H1 (cell line): ENCODE measurements at regions not wholly inside any gene's neighbourhood (a gene's known extent, or its start where the extent isn't known, plus 50 kb on each side); places are given as distances from the start of the nearest gene placed in this dataset.
"Not testable (repeated sequence)": the region's sequence is repeated elsewhere in the genome, so short reads cannot be mapped to it uniquely, and the experiment has no call there.

Experiments
- CTCF ChIA-PET: fragments of 300-600 bp; sonication (Branson Sonifier 250); formaldehyde crosslinking; loops from one replicate; lab custom pipeline; 2021; ENCODE audit not compliant: partially characterized antibody; lab: Charles Lee
- POLR2A ChIA-PET: fragments of 300-600 bp; sonication (Branson Sonifier 250); formaldehyde crosslinking; loops from one replicate; lab custom pipeline; 2021; ENCODE audit warnings: inconsistent platforms; ENCODE audit not compliant: partially characterized antibody; lab: Charles Lee
- DNase-seq, 2 experiments: peaks; one replicate each; pipeline versions ENCODE4 v3.0.0 to v3.0.0-alpha.2; 2010 to 2022; ENCODE audit warnings: low spot score in 2 of 2, low read depth in 1 of 2, mixed read lengths in 1 of 2
- FAIRE-seq: peaks from 2 replicates; lab custom pipeline; 2011; peaks lifted over from hg19 to GRCh38; lab: Jason Lieb, UNC
- H2AFZ ChIP-seq: 2 replicates; pipeline ENCODE4 v1.8.1; 2012; ENCODE audit warnings: low read length, inconsistent platforms
- H2AK5ac ChIP-seq: 2 replicates; pipeline ENCODE4 v1.6.1; 2013; ENCODE audit warnings: low read depth, low read length
- H2BK120ac ChIP-seq: replicated peaks from 2 replicates; pipeline ENCODE3; 2013; ENCODE audit warnings: low read depth, low read length, inconsistent platforms
- H2BK12ac ChIP-seq: 2 replicates; pipeline ENCODE4 v1.6.1; 2013; ENCODE audit warnings: low read depth, low read length
- H2BK15ac ChIP-seq: 2 replicates; pipeline ENCODE4 v1.6.1; 2013; ENCODE audit warnings: low read length
- H2BK20ac ChIP-seq: 2 replicates; pipeline ENCODE4 v1.6.1; 2013; ENCODE audit warnings: low read length
- H2BK5ac ChIP-seq: 2 replicates; pipeline ENCODE4 v1.6.1; 2013; ENCODE audit warnings: low read depth, low read length
- H3K14ac ChIP-seq: 2 replicates; pipeline ENCODE4 v1.6.1; 2013; ENCODE audit warnings: inconsistent platforms; ENCODE audit not compliant: insufficient read length
- H3K18ac ChIP-seq: 2 replicates; pipeline ENCODE4 v1.6.1; 2013; ENCODE audit warnings: low read length; ENCODE audit errors: extremely low read depth
- H3K23ac ChIP-seq: 2 replicates; pipeline ENCODE4 v1.6.1; 2013; ENCODE audit warnings: inconsistent platforms; ENCODE audit not compliant: insufficient read length
- H3K23me2 ChIP-seq: 2 replicates; pipeline ENCODE4 v1.6.1; 2013; ENCODE audit warnings: low read depth, low read length
- H3K27ac ChIP-seq: 2 replicates; pipeline ENCODE4 v1.6.1; 2011; ENCODE audit warnings: low read depth, low read length, inconsistent platforms
- H3K27me3 ChIP-seq, 4 experiments: replicated peaks in 1 of 4; 1 replicate in 1 of 4; 2 replicates in 3 of 4; pipeline versions ENCODE4 v1.6.1 to v1.8.1; 2011 to 2013; ENCODE audit warnings: low read length in 3 of 4, mild to moderate bottlenecking in 3 of 4, inconsistent platforms in 2 of 4, mixed read lengths in 2 of 4, moderate library complexity in 1 of 4; ENCODE audit not compliant: control insufficient read depth in 3 of 4, insufficient read depth in 3 of 4; ENCODE audit errors: extremely low read depth in 1 of 4
- H3K36me3 ChIP-seq, 4 experiments: 2 replicates each; pipeline versions ENCODE4 v1.6.1 to v1.8.1; 2011 to 2013; ENCODE audit warnings: mild to moderate bottlenecking in 4 of 4, low read length in 3 of 4, moderate library complexity in 2 of 4, control low read depth in 1 of 4, inconsistent platforms in 1 of 4; ENCODE audit not compliant: insufficient read depth in 4 of 4, control insufficient read depth in 2 of 4
- H3K4ac ChIP-seq: replicated peaks from 2 replicates; pipeline ENCODE3; 2013; ENCODE audit warnings: low read length, low read depth, mixed read lengths, inconsistent platforms; ENCODE audit not compliant: insufficient read length
- H3K4me1 ChIP-seq, 4 experiments: replicated peaks in 1 of 4; 1 replicate in 1 of 4; 2 replicates in 3 of 4; pipeline versions ENCODE4 v1.6.1 to v1.8.1; 2011 to 2013; ENCODE audit warnings: low read length in 3 of 4, inconsistent platforms in 2 of 4, mixed read lengths in 1 of 4; ENCODE audit not compliant: insufficient read depth in 4 of 4, control insufficient read depth in 3 of 4
- H3K4me2 ChIP-seq, 2 experiments: 2 replicates each; pipeline versions ENCODE4 v1.6.1 to v1.8.1; 2011 to 2013; ENCODE audit warnings: low read depth in 2 of 2, low read length in 2 of 2, control low read depth in 1 of 2, inconsistent platforms in 1 of 2, mild to moderate bottlenecking in 1 of 2; ENCODE audit not compliant: insufficient read depth in 1 of 2
- H3K4me3 ChIP-seq, 4 experiments: fragments of 200-600, 300-600 bp in 1 of 4; sonication (generic), shearing (Covaris generic), sonication (Bioruptor Twin) in 1 of 4; 2 replicates each; pipeline versions ENCODE4 v1.5.1 to v1.8.1; 2011 to 2016; ENCODE audit warnings: low read length in 4 of 4, low read depth in 3 of 4, control low read depth in 2 of 4, inconsistent platforms in 2 of 4, mild to moderate bottlenecking in 2 of 4, mixed read lengths in 1 of 4, moderate library complexity in 1 of 4; ENCODE audit not compliant: insufficient read depth in 2 of 4; ENCODE audit errors: extremely low read depth in 1 of 4
- H3K56ac ChIP-seq: replicated peaks from 2 replicates; pipeline ENCODE3; 2013; ENCODE audit warnings: low read depth, mild to moderate bottlenecking, mixed read lengths, low read length, inconsistent platforms; ENCODE audit not compliant: insufficient read length
- H3K79me1 ChIP-seq: 2 replicates; pipeline ENCODE4 v1.6.1; 2013; ENCODE audit warnings: low read depth, low read length, control low read depth
- H3K79me2 ChIP-seq, 2 experiments: 2 replicates each; pipeline versions ENCODE4 v1.6.1 to v1.8.1; 2012 to 2013; ENCODE audit warnings: low read length in 2 of 2, mild to moderate bottlenecking in 2 of 2, inconsistent platforms in 1 of 2; ENCODE audit not compliant: insufficient read depth in 2 of 2, control insufficient read depth in 1 of 2
- H3K9ac ChIP-seq, 4 experiments: replicated peaks in 1 of 4; 1 replicate in 1 of 4; 2 replicates in 3 of 4; pipeline versions ENCODE4 v1.6.1 to v1.8.1; 2011 to 2013; ENCODE audit warnings: low read depth in 3 of 4, low read length in 3 of 4, control low read depth in 2 of 4, mild to moderate bottlenecking in 2 of 4, moderate library complexity in 2 of 4, inconsistent platforms in 1 of 4; ENCODE audit errors: extremely low read depth in 1 of 4
- H3K9me3 ChIP-seq, 2 experiments: 2 replicates each; pipeline versions ENCODE4 v1.6.1 to v1.8.1; 2012 to 2013; ENCODE audit warnings: mild to moderate bottlenecking in 2 of 2, moderate library complexity in 2 of 2, control low read depth in 1 of 2, inconsistent platforms in 1 of 2, low read depth in 1 of 2, low read length in 1 of 2, mixed read lengths in 1 of 2; ENCODE audit not compliant: insufficient read depth in 2 of 2
- H4K20me1 ChIP-seq, 2 experiments: replicated peaks in 1 of 2; 2 replicates each; pipeline versions ENCODE3 to v1.8.1; 2011 to 2013; ENCODE audit warnings: inconsistent platforms in 2 of 2, low read length in 2 of 2, mild to moderate bottlenecking in 1 of 2; ENCODE audit not compliant: insufficient read depth in 2 of 2, control insufficient read depth in 1 of 2
- H4K5ac ChIP-seq: 2 replicates; pipeline ENCODE4 v1.6.1; 2013; ENCODE audit warnings: low read length, low read depth, mixed read lengths, inconsistent platforms; ENCODE audit not compliant: insufficient read length
- H4K8ac ChIP-seq: 2 replicates; pipeline ENCODE4 v1.8.0; 2013; ENCODE audit warnings: mild to moderate bottlenecking, moderate library complexity, low read length, inconsistent platforms; ENCODE audit not compliant: insufficient read depth; ENCODE audit errors: extremely low read depth
- H4K91ac ChIP-seq: replicated peaks from 2 replicates; pipeline ENCODE3; 2013; ENCODE audit warnings: low read length, mixed read lengths, inconsistent platforms; ENCODE audit not compliant: insufficient read length
- WGBS, 2 experiments: shearing (Covaris generic) in 1 of 2; methylation state at CpG; one replicate each; pipeline versions ENCODE4 v1.1.6 to v1.1.7; 2013 to 2015; ENCODE audit warnings: low lambda C conversion rate in 2 of 2, mixed read lengths in 2 of 2, inconsistent platforms in 1 of 2, low coverage in 1 of 2, missing lambda C conversion rate in 1 of 2; ENCODE audit not compliant: insufficient replicate concordance in 2 of 2, insufficient coverage in 1 of 2, insufficient read length in 1 of 2; ENCODE audit errors: extremely low coverage in 1 of 2, missing lambda C conversion rate in 1 of 2; 5-methylcytosine and 5-hydroxymethylcytosine counted together

DNA sequence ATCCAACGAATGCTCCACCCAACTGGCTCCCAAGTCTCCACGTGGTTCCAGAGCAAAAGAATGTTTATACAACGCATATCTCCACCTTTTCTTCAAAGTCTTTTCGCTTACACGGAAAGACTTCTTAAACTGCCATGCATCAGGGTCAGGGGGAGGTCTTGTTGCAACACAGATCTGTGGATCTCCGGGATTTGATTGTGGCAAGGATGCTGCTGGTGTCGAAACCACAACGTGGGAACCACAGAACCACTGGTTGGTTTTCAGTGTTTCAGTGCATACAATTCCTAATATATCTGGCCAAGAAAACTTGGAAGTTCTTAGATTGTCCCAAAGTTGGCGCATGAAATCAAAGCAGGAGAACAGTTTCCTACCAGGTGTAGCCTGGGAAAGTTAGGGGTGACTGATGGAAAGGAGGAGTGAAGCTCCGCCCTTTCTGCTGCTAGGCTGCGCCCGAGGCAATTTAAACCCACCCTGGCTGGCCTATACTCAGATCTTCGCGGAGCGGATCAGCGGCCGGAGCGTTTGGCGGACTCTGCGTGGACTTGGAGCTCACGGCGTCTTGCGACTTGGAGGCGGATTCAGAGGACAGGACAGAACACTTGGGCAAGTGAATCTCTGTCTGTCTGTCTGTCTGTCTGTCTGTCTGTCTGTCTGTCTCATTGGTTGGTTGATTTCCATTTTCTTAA, 334.8 kb downstream of the CWH43 start:
- H2BK12ac ChIP-seq, H2BK120ac ChIP-seq, H3K18ac ChIP-seq, H3K56ac ChIP-seq, H2AK5ac ChIP-seq, H4K91ac ChIP-seq, H3K4me3 ChIP-seq, FAIRE-seq, H2BK5ac ChIP-seq, CTCF ChIA-PET, H4K5ac ChIP-seq, H3K14ac ChIP-seq, H4K8ac ChIP-seq, H3K23ac ChIP-seq, H3K36me3 ChIP-seq, H3K79me1 ChIP-seq, H2AFZ ChIP-seq, H3K4me2 ChIP-seq, H3K4ac ChIP-seq, H3K23me2 ChIP-seq, H3K79me2 ChIP-seq, H2BK20ac ChIP-seq, H3K27me3 ChIP-seq, H3K9ac ChIP-seq, H4K20me1 ChIP-seq, H3K27ac ChIP-seq, POLR2A ChIA-PET, DNase-seq, H3K4me1 ChIP-seq, H2BK15ac ChIP-seq: not testable (repeated sequence)
- H3K9me3 ChIP-seq: peaks cover 18 to 33% of the 10 kb centered on the region in 2 experiments
- 78% methylated on average over 24 of the region's 24 CpGs; no CpG with 5 or more reads in 1 of the 2 experiments for WGBS, 2 experiments
